ENCODE measurements at regions not wholly inside any gene's neighbourhood (a gene's known extent, or its start where the extent isn't known, plus 50 kb on each side); places are given as distances from the start of the nearest gene placed in this dataset.

GRCh38 chr2:45319683-45320455 is 291.2 kb downstream of the SRBD1 start:
- CTCF ChIA-PET = no interaction called here

GRCh38 chr2:45318686-45319085 is 292.4 kb downstream of the SRBD1 start:
- Histone ChIP-seq H3K9ac (ENCODE audit: low read length) (no peak overlapping the region), H3K27ac (ENCODE audit: low read length) (no peak overlapping the region), H2AFZ (ENCODE audit: low read length) (no peak overlapping the region), H3K9me2 (replicated peaks; ENCODE audit: low read length) (no peaks in the 10 kb centered on the region), H3K4me3 (ENCODE audit: low read length) (no peak overlapping the region), H3K79me2 (ENCODE audit: low read length) (no peaks in the 10 kb centered on the region), H4K20me1 (ENCODE audit: low read length) (no peaks in the 10 kb centered on the region), H3K36me3 (ENCODE audit: low read depth, low read length) (no peaks in the 10 kb centered on the region), H3K4me2 (ENCODE audit: low read length) (no peak overlapping the region), H3F3A (ENCODE audit: low read length, unreplicated experiment) (no peaks in the 10 kb centered on the region), H3K9me3 (ENCODE audit: low read length) (no peaks in the 10 kb centered on the region), H3K4me1 (ENCODE audit: insufficient read depth, low read length) (no peaks in the 10 kb centered on the region), H3K27me3 (ENCODE audit: low read length) (no peaks in the 10 kb centered on the region)
- ChIA-PET CTCF (no interaction called here), POLR2A (ENCODE audit: unreplicated experiment) (no interaction called here)
- intact Hi-C loops (cut with micrococcal nuclease) = no loop called here
- DNase-seq (no peak), ATAC-seq (no peak)
- TF ChIP-seq EZH2phosphoT487 (IDR thresholded peaks at IDR 0.05; ENCODE audit: borderline replicate concordance, low read length) (no peak), CTCF (conservative IDR thresholded peaks at IDR 0.05; ENCODE audit: low read depth, low read length) (no peak), EZH2 (IDR thresholded peaks at IDR 0.05; ENCODE audit: low read length, unreplicated experiment) (no peak)
- no TSS peak for BruUV-seq (replicated peaks)

More at GRCh38 chr2:45319683-45320455, 291.2 kb downstream of the SRBD1 start:
- Histone ChIP-seq H3K27me3 (ENCODE audit: low read length) (no peaks in the 10 kb centered on the region), H3K9ac (ENCODE audit: low read length) (no peak overlapping the region), H4K20me1 (ENCODE audit: low read length) (no peaks in the 10 kb centered on the region), H3K27ac (ENCODE audit: low read length) (no peak overlapping the region), H3F3A (ENCODE audit: low read length, unreplicated experiment) (no peaks in the 10 kb centered on the region), H3K36me3 (ENCODE audit: low read depth, low read length) (no peaks in the 10 kb centered on the region), H3K4me3 (ENCODE audit: low read length) (no peak overlapping the region), H3K9me3 (ENCODE audit: low read length) (no peaks in the 10 kb centered on the region), H3K4me1 (ENCODE audit: insufficient read depth, low read length) (no peaks in the 10 kb centered on the region), H3K79me2 (ENCODE audit: low read length) (no peaks in the 10 kb centered on the region), H2AFZ (ENCODE audit: low read length) (no peak overlapping the region), H3K4me2 (ENCODE audit: low read length) (no peak overlapping the region), H3K9me2 (replicated peaks; ENCODE audit: low read length) (no peaks in the 10 kb centered on the region)
- no peak for DNase-seq
- ATAC-seq = no peak
- TF ChIP-seq CTCF (conservative IDR thresholded peaks at IDR 0.05; ENCODE audit: low read depth, low read length) (no peak), EZH2phosphoT487 (IDR thresholded peaks at IDR 0.05; ENCODE audit: borderline replicate concordance, low read length) (no peak), EZH2 (IDR thresholded peaks at IDR 0.05; ENCODE audit: low read length, unreplicated experiment) (no peak)
- POLR2A ChIA-PET (ENCODE audit: unreplicated experiment) = no interaction called here
- intact Hi-C loops (cut with micrococcal nuclease) = no loop called here
- BruUV-seq (replicated peaks) = no TSS peak

- Histone ChIP-seq H2AFZ (ENCODE audit: low read length) (no peak overlapping the region), H3K79me2 (ENCODE audit: low read length) (no peaks in the 10 kb centered on the region), H4K20me1 (ENCODE audit: low read length) (no peaks in the 10 kb centered on the region), H3K4me2 (ENCODE audit: low read length) (no peak overlapping the region), H3K9me2 (replicated peaks; ENCODE audit: low read length) (no peaks in the 10 kb centered on the region), H3K27me3 (ENCODE audit: low read length) (no peaks in the 10 kb centered on the region), H3K36me3 (ENCODE audit: low read depth, low read length) (no peaks in the 10 kb centered on the region), H3K9me3 (ENCODE audit: low read length) (no peaks in the 10 kb centered on the region), H3F3A (ENCODE audit: low read length, unreplicated experiment) (no peaks in the 10 kb centered on the region), H3K4me3 (ENCODE audit: low read length) (no peak overlapping the region), H3K27ac (ENCODE audit: low read length) (no peak overlapping the region), H3K4me1 (ENCODE audit: insufficient read depth, low read length) (no peaks in the 10 kb centered on the region), H3K9ac (ENCODE audit: low read length) (no peak overlapping the region)
- ATAC-seq (no peak), DNase-seq (no peak)
- intact Hi-C loops (cut with micrococcal nuclease) = no loop called here
- no peak for TF ChIP-seq CTCF (conservative IDR thresholded peaks at IDR 0.05; ENCODE audit: low read depth, low read length)
- TF ChIP-seq EZH2 (IDR thresholded peaks at IDR 0.05; ENCODE audit: low read length, unreplicated experiment) = no peak
- TF ChIP-seq EZH2phosphoT487 (IDR thresholded peaks at IDR 0.05; ENCODE audit: borderline replicate concordance, low read length) = no peak
- CTCF ChIA-PET = no interaction called here
- BruUV-seq (replicated peaks) = no TSS peak
- POLR2A ChIA-PET (ENCODE audit: unreplicated experiment) = no interaction called here
Measured at GRCh38 chr2:45316576-45317338, 294.3 kb downstream of the SRBD1 start.
